DND-41 (cell line): ENCODE measurements at regions not wholly inside any gene's neighbourhood (a gene's known extent, or its start where the extent isn't known, plus 50 kb on each side); places are given as distances from the start of the nearest gene placed in this dataset.
"Not testable (repeated sequence)": the region's sequence is repeated elsewhere in the genome, so short reads cannot be mapped to it uniquely, and the experiment has no call there.

Source experiments
- ATAC-seq: fragments of 200-7000 bp; cut with Tn5 transposase; 3 replicates; pipeline ENCODE4 v1.9.1; 2021; ENCODE audit warnings: low read depth; ENCODE audit not compliant: insufficient read depth
- DNase-seq: peaks from one replicate; pipeline ENCODE4 v3.0.0-alpha.2; 2020
- H2AFZ ChIP-seq: 2 replicates; pipeline ENCODE4 v1.6.0; 2012; ENCODE audit warnings: low read depth, low read length
- H3K27ac ChIP-seq: 2 replicates; pipeline ENCODE4 v1.5.1; 2012; ENCODE audit warnings: low read length, inconsistent platforms
- H3K27me3 ChIP-seq: fragments of 200-600 bp; sonication (generic); 2 replicates; pipeline ENCODE4 v1.6.0; 2012; ENCODE audit warnings: low read length, mild to moderate bottlenecking, inconsistent platforms; ENCODE audit not compliant: insufficient read depth, poor library complexity
- H3K36me3 ChIP-seq: 2 replicates; pipeline ENCODE4 v1.5.1; 2012; ENCODE audit warnings: low read length, inconsistent platforms; ENCODE audit not compliant: insufficient read depth
- H3K4me1 ChIP-seq: 2 replicates; pipeline ENCODE4 v1.5.1; 2012; ENCODE audit warnings: mild to moderate bottlenecking, low read length; ENCODE audit not compliant: insufficient read depth
- H3K4me2 ChIP-seq: 2 replicates; pipeline ENCODE4 v1.6.0; 2012; ENCODE audit warnings: mild to moderate bottlenecking, moderate library complexity, low read length, inconsistent platforms; ENCODE audit not compliant: insufficient read depth
- H3K4me3 ChIP-seq, 2 experiments: fragments of 200-600 bp in 1 of 2; shearing (Covaris generic) in 1 of 2; 2 replicates each; pipeline ENCODE4 v1.5.1; 2012 to 2016; ENCODE audit warnings: inconsistent platforms in 2 of 2, low read length in 2 of 2, mild to moderate bottlenecking in 2 of 2, low read depth in 1 of 2, moderate library complexity in 1 of 2
- H3K79me2 ChIP-seq: 2 replicates; pipeline ENCODE4 v1.6.0; 2012; ENCODE audit warnings: low read length, inconsistent platforms; ENCODE audit not compliant: insufficient read depth
- H3K9ac ChIP-seq: 2 replicates; pipeline ENCODE4 v1.6.0; 2012; ENCODE audit warnings: low read depth, mild to moderate bottlenecking, inconsistent platforms, low read length, moderate library complexity
- H3K9me3 ChIP-seq: 2 replicates; pipeline ENCODE4 v1.5.1; 2012; ENCODE audit warnings: low read length, moderate library complexity, mild to moderate bottlenecking, inconsistent platforms; ENCODE audit not compliant: insufficient read depth, severe bottlenecking
- H4K20me1 ChIP-seq: 2 replicates; pipeline ENCODE4 v1.6.0; 2012; ENCODE audit warnings: low read length; ENCODE audit not compliant: insufficient read depth
- EZH2 ChIP-seq: IDR thresholded peaks from 3 replicates; pipeline ENCODE4 v1.6.1; 2012; ENCODE audit warnings: borderline replicate concordance, low read depth, mild to moderate bottlenecking, moderate library complexity, low read length, inconsistent platforms; ENCODE audit not compliant: severe bottlenecking
- TF ChIP-seq, protein P1 (sequence below): IDR thresholded peaks from 2 replicates; pipeline ENCODE4 v1.5.1; 2012; ENCODE audit warnings: borderline replicate concordance, low read length, moderate library complexity, mild to moderate bottlenecking; ENCODE audit not compliant: poor library complexity, severe bottlenecking; ENCODE audit errors: extremely low read depth

DNA sequence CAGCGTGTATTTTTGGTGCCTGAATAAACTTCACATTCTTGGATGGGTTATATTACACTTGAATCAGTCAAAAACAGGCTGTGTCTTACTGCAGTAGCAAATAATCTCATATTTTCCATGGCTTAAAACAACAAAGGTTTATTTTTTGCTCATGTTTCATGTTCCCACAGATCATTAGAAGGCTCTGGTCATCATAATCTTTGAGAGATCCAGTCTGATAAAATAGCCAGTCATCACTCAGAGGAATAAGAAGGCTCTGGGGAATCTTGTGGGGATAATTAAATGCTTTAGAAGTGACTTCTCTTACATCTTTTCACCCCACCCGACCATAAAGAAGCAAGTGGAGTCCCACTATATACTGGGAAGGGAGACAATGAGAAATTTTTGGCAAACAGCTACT lies 417.7 kb downstream of the PSAT1 start:
- no peak overlapping the region for H3K9ac ChIP-seq
- H3K27ac ChIP-seq: no peak overlapping the region
- no peaks in the 10 kb centered on the region for H3K79me2 ChIP-seq
- no peak overlapping the region for H3K4me2 ChIP-seq
- ATAC-seq (no peak), DNase-seq (no peak)
- H3K27me3 ChIP-seq: no peaks in the 10 kb centered on the region
- H4K20me1 ChIP-seq: no peaks in the 10 kb centered on the region
- no peaks in the 10 kb centered on the region for H3K4me1 ChIP-seq
- H3K4me3 ChIP-seq: no peak overlapping the region
- no peaks in the 10 kb centered on the region for H3K36me3 ChIP-seq
- no peak for TF ChIP-seq EZH2
- TF ChIP-seq, protein P1, sequence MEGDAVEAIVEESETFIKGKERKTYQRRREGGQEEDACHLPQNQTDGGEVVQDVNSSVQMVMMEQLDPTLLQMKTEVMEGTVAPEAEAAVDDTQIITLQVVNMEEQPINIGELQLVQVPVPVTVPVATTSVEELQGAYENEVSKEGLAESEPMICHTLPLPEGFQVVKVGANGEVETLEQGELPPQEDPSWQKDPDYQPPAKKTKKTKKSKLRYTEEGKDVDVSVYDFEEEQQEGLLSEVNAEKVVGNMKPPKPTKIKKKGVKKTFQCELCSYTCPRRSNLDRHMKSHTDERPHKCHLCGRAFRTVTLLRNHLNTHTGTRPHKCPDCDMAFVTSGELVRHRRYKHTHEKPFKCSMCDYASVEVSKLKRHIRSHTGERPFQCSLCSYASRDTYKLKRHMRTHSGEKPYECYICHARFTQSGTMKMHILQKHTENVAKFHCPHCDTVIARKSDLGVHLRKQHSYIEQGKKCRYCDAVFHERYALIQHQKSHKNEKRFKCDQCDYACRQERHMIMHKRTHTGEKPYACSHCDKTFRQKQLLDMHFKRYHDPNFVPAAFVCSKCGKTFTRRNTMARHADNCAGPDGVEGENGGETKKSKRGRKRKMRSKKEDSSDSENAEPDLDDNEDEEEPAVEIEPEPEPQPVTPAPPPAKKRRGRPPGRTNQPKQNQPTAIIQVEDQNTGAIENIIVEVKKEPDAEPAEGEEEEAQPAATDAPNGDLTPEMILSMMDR: no peak
- no peak overlapping the region for H2AFZ ChIP-seq
- no peaks in the 10 kb centered on the region for H3K9me3 ChIP-seq

DNA sequence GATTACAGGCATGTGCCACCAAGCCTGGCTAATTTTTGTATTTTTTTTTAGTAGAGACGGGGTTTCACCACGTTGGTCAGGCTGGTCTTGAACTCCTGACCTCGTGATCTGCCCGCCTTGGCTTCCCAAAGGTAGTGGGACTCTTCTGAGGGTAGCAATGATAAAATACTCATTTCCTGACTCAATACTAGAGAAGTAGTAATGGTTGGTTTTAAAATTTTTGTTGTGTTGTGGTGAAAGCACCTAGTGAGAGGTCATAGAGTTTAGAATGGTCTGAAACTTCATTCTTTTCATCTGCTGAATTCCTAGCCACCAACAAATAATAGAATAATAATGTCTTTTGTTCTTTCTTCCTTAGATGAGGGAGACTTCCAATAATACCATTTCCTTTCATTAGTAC lies 422.1 kb downstream of the PSAT1 start:
- not testable (repeated sequence) for DNase-seq, H3K27ac ChIP-seq, H3K27me3 ChIP-seq, H3K9ac ChIP-seq, H3K36me3 ChIP-seq, H2AFZ ChIP-seq, H3K4me3 ChIP-seq, ATAC-seq, H3K4me2 ChIP-seq, H3K4me1 ChIP-seq, H4K20me1 ChIP-seq, H3K9me3 ChIP-seq, H3K79me2 ChIP-seq

DNA sequence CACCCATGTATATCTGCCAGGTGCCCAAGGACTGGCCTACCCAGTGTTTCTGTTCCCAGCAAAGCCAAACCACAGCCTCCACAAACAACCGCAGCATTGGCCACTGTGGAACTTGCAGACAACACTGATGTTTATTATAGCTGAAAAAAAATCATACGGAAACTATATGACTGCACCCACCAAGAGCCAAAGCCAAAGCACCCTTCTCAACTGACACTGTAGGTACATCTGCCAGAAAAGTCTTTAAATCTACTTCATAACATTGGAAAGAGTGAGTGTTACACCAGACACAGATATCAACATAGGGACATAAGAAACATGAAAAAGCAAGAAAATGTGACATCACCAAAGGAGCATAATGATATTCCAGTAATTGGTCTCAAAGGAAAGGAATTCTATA lies 428.0 kb downstream of the PSAT1 start:
- Histone ChIP-seq H3K9me3 (no peaks in the 10 kb centered on the region), H4K20me1 (no peaks in the 10 kb centered on the region), H3K36me3 (no peaks in the 10 kb centered on the region), H3K4me3 (no peak overlapping the region), H3K4me1 (no peaks in the 10 kb centered on the region), H3K9ac (no peak overlapping the region), H2AFZ (no peak overlapping the region), H3K27me3 (no peaks in the 10 kb centered on the region), H3K27ac (no peak overlapping the region), H3K79me2 (no peaks in the 10 kb centered on the region), H3K4me2 (no peak overlapping the region)
- DNase-seq: no peak
- no peak for TF ChIP-seq EZH2
- TF ChIP-seq, protein P1: no peak
- ATAC-seq: no peak

DNA sequence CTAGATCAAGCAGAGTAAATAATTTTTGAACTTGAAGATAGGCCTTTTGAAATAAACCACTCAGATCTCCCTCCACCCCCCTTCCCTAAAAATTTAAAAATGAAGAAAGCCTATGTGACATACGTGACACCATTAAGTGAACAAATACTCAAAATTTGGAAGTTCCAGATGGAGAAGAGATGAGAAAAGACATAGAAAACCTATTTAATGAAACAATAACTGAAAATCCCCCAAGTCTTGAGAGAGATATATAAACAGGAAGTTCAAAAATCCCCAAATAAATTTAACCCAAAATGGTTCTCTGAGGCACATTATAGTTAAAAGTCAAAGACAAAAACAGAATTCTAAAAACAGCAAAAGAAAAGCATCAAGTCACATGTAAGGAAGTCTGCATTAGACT lies 428.6 kb downstream of the PSAT1 start:
- ATAC-seq: no peak
- H2AFZ ChIP-seq: no peak overlapping the region
- no peak overlapping the region for H3K27ac ChIP-seq

More for the DNA sequence above, 428.6 kb downstream of the PSAT1 start:
- Histone ChIP-seq H3K9ac (no peak overlapping the region), H3K36me3 (no peaks in the 10 kb centered on the region), H3K4me1 (no peaks in the 10 kb centered on the region), H3K9me3 (no peaks in the 10 kb centered on the region), H3K79me2 (no peaks in the 10 kb centered on the region), H4K20me1 (no peaks in the 10 kb centered on the region), H3K27me3 (no peaks in the 10 kb centered on the region), H3K4me3 (no peak overlapping the region), H3K4me2 (no peak overlapping the region)
- TF ChIP-seq, protein P1: no peak
- no peak for TF ChIP-seq EZH2
- DNase-seq: no peak
